DOHH2 (cell line): ENCODE measurements at regions not wholly inside any gene's neighbourhood (a gene's known extent, or its start where the extent isn't known, plus 50 kb on each side); places are given as distances from the start of the nearest gene placed in this dataset.

Experiments used
- H3F3A ChIP-seq: fragments of 200-600 bp; sonication (generic), shearing (Covaris generic); 2 replicates; pipeline ENCODE4 v1.6.0; 2016; ENCODE audit warnings: antibody characterized with exemption, mild to moderate bottlenecking; ENCODE audit not compliant: control insufficient read depth, insufficient read depth
- H3K27ac ChIP-seq: fragments of 200-600 bp; sonication (generic); 2 replicates; pipeline ENCODE4 v1.5.1; 2014; ENCODE audit warnings: low read depth, mild to moderate bottlenecking, low read length, moderate library complexity
- H3K27me3 ChIP-seq: fragments of 200-600 bp; sonication (generic); 2 replicates; pipeline ENCODE4 v1.6.1; 2014; ENCODE audit warnings: mild to moderate bottlenecking, low read length, mixed read lengths; ENCODE audit not compliant: control insufficient read depth
- H3K36me3 ChIP-seq: fragments of 200-600 bp; sonication (generic); 2 replicates; pipeline ENCODE4 v1.6.1; 2014; ENCODE audit warnings: mild to moderate bottlenecking, low read length, moderate library complexity, mixed read lengths; ENCODE audit not compliant: control insufficient read depth
- H3K4me1 ChIP-seq: fragments of 200-600 bp; sonication (generic); 2 replicates; pipeline ENCODE4 v1.6.1; 2014; ENCODE audit warnings: mild to moderate bottlenecking, low read length, mixed read lengths; ENCODE audit not compliant: control insufficient read depth
- H3K4me2 ChIP-seq: fragments of 200-600 bp; sonication (generic); 2 replicates; pipeline ENCODE4 v1.6.0; 2014; ENCODE audit warnings: mild to moderate bottlenecking, low read length, moderate library complexity
- H3K4me3 ChIP-seq: fragments of 200-600 bp; sonication (generic); 2 replicates; pipeline ENCODE4 v1.5.1; 2014; ENCODE audit warnings: mild to moderate bottlenecking, low read length, mixed read lengths
- H3K79me2 ChIP-seq: fragments of 200-600 bp; sonication (generic); 2 replicates; pipeline ENCODE4 v1.6.1; 2014; ENCODE audit warnings: mild to moderate bottlenecking, low read length, mixed read lengths; ENCODE audit not compliant: control insufficient read depth
- H3K9me2 ChIP-seq: fragments of 200-600 bp; sonication (generic); replicated peaks from 2 replicates; pipeline ENCODE4 v1.6.1; 2014; ENCODE audit warnings: mild to moderate bottlenecking, low read length, mixed read lengths; ENCODE audit not compliant: control insufficient read depth
- H3K9me3 ChIP-seq: fragments of 200-600 bp; sonication (generic); 2 replicates; pipeline ENCODE4 v1.6.1; 2014; ENCODE audit warnings: antibody characterized with exemption, low read length, mixed read lengths; ENCODE audit not compliant: control insufficient read depth, insufficient read depth
- H4K20me1 ChIP-seq: fragments of 200-600 bp; sonication (generic); 2 replicates; pipeline ENCODE4 v1.6.0; 2014; ENCODE audit warnings: low read depth, mild to moderate bottlenecking, antibody characterized with exemption, low read length, moderate library complexity; ENCODE audit not compliant: control insufficient read depth, insufficient read depth
- EZH2phosphoT487 ChIP-seq: fragments of 200-600 bp; sonication (generic); IDR thresholded peaks from 2 replicates; pipeline ENCODE4 v1.6.1; 2017; ENCODE audit warnings: borderline replicate concordance, mild to moderate bottlenecking, antibody characterized with exemption, low read length, moderate library complexity, mixed read lengths
- TF ChIP-seq, protein P1 (sequence below): fragments of 200-600 bp; sonication (generic); IDR thresholded peaks from one replicate; pipeline ENCODE4 v1.5.1; 2014; ENCODE audit warnings: antibody characterized with exemption, mild to moderate bottlenecking, low read depth, low read length; ENCODE audit not compliant: poor library complexity, severe bottlenecking

GRCh38 chr10:47205192-47205591 is 94.8 kb upstream of the GDF10 start:
- Histone ChIP-seq H3K36me3 (no peaks in the 10 kb centered on the region), H3K79me2 (no peaks in the 10 kb centered on the region), H3K4me3 (no peak overlapping the region), H3K27me3 (no peaks in the 10 kb centered on the region), H3K4me2 (no peak overlapping the region), H3F3A (no peaks in the 10 kb centered on the region), H3K4me1 (no peaks in the 10 kb centered on the region), H3K27ac (no peak overlapping the region), H3K9me2 (no peaks in the 10 kb centered on the region), H3K9me3 (no peaks in the 10 kb centered on the region), H4K20me1 (no peaks in the 10 kb centered on the region)
- TF ChIP-seq EZH2phosphoT487 = no peak
- TF ChIP-seq, protein P1, sequence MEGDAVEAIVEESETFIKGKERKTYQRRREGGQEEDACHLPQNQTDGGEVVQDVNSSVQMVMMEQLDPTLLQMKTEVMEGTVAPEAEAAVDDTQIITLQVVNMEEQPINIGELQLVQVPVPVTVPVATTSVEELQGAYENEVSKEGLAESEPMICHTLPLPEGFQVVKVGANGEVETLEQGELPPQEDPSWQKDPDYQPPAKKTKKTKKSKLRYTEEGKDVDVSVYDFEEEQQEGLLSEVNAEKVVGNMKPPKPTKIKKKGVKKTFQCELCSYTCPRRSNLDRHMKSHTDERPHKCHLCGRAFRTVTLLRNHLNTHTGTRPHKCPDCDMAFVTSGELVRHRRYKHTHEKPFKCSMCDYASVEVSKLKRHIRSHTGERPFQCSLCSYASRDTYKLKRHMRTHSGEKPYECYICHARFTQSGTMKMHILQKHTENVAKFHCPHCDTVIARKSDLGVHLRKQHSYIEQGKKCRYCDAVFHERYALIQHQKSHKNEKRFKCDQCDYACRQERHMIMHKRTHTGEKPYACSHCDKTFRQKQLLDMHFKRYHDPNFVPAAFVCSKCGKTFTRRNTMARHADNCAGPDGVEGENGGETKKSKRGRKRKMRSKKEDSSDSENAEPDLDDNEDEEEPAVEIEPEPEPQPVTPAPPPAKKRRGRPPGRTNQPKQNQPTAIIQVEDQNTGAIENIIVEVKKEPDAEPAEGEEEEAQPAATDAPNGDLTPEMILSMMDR = no peak

DNA sequence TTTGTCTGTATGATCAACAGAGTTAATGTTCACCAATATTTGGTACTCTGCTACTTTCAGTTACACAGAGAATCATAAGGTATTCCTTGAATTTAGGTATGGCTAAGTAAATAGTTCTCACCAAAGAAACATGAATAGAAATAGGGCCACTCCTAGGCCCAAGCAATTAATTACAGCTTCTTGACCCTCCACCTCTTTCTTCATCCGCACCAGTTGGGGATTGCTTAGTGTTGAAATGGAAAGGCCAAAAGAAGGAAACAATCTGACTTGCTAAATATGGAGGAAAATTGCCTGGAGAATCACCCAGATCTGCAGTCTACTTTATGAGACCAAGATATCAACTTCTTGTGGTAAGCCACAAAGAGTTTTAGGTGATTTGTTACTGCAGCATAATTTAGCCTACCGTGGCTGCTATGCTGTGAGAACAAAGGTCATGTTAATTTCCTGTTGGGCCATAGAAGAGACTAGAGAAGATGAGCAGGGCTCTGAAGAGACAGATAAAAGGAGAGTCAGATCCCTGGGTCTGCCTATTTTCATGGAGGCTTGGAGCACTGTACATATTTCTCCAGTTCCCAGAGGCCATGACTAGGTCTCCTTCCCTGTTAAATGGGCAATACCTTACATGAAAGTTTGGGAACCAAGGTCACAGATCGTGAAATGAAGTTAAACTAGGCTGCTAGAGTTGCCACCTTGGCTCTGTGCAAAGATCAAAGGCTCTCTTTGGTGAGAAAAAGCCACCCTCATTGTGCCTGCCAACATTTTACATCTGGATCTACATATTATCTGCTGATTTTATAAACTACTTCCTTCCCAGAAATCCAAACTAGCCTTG is 93.3 kb upstream of the GDF10 start:
- no peaks in the 10 kb centered on the region for H3K9me3 ChIP-seq
- no peaks in the 10 kb centered on the region for H3K4me1 ChIP-seq
- H3K27ac ChIP-seq = no peak overlapping the region
- no peak for TF ChIP-seq EZH2phosphoT487
- TF ChIP-seq, protein P1 = no peak
- H3K4me3 ChIP-seq = no peak overlapping the region
- H3K4me2 ChIP-seq = no peak overlapping the region
- no peaks in the 10 kb centered on the region for H4K20me1 ChIP-seq
- H3K36me3 ChIP-seq = no peaks in the 10 kb centered on the region
- H3K9me2 ChIP-seq = no peaks in the 10 kb centered on the region
- no peaks in the 10 kb centered on the region for H3K79me2 ChIP-seq
- no peaks in the 10 kb centered on the region for H3F3A ChIP-seq
- H3K27me3 ChIP-seq = no peaks in the 10 kb centered on the region

GRCh38 chr10:47207281-47207615 is 92.7 kb upstream of the GDF10 start:
- H3K4me1 ChIP-seq = no peaks in the 10 kb centered on the region
- no peaks in the 10 kb centered on the region for H3K27me3 ChIP-seq
- H3K27ac ChIP-seq = no peak overlapping the region
- H3K79me2 ChIP-seq = no peaks in the 10 kb centered on the region
- H3K4me2 ChIP-seq = no peak overlapping the region
- TF ChIP-seq EZH2phosphoT487 = no peak
- TF ChIP-seq, protein P1 = no peak
- H4K20me1 ChIP-seq = no peaks in the 10 kb centered on the region
- H3F3A ChIP-seq = no peaks in the 10 kb centered on the region
- H3K9me2 ChIP-seq = no peaks in the 10 kb centered on the region
- no peak overlapping the region for H3K4me3 ChIP-seq
- H3K9me3 ChIP-seq = no peaks in the 10 kb centered on the region
- H3K36me3 ChIP-seq = no peaks in the 10 kb centered on the region
